Fibroblast of the aortic adventitia (primary cell): ENCODE measurements at regions not wholly inside any gene's neighbourhood (a gene's known extent, or its start where the extent isn't known, plus 50 kb on each side); places are given as distances from the start of the nearest gene placed in this dataset.

ENCODE experiments used
- DNase-seq: peaks from one replicate; pipeline ENCODE4 v3.0.0-alpha.2; 2010; ENCODE audit warnings: low read depth
- H3K4me3 ChIP-seq: 2 replicates; pipeline ENCODE4 v1.5.1; 2011; ENCODE audit warnings: low read depth, mild to moderate bottlenecking, control low read depth, low read length, moderate library complexity
- TF ChIP-seq, protein P1 (sequence below): IDR thresholded peaks from 2 replicates; pipeline ENCODE4 v1.5.1; 2011; ENCODE audit warnings: mild to moderate bottlenecking, low read length, control low read depth, inconsistent platforms; ENCODE audit not compliant: insufficient read depth

DNA sequence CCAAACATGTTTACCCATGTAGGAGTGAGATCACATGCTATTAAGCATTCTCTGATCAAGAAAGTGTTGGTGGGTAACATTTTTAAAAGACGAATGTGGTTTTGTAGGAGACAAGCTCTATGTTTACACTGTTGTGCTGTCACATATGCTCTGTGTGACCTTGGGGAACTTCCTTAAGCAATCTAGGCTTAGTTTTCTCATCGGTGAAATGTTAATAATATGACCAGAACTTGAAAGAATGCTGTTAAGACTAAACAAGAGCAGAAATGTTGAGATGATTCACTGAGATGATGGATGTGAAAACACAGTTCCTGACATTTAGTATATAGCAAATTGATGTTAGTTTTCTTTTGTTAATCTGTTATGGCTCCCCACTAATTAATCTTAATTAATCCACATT is 860.9 kb upstream of the CNTNAP5 start:
- TF ChIP-seq, protein P1, sequence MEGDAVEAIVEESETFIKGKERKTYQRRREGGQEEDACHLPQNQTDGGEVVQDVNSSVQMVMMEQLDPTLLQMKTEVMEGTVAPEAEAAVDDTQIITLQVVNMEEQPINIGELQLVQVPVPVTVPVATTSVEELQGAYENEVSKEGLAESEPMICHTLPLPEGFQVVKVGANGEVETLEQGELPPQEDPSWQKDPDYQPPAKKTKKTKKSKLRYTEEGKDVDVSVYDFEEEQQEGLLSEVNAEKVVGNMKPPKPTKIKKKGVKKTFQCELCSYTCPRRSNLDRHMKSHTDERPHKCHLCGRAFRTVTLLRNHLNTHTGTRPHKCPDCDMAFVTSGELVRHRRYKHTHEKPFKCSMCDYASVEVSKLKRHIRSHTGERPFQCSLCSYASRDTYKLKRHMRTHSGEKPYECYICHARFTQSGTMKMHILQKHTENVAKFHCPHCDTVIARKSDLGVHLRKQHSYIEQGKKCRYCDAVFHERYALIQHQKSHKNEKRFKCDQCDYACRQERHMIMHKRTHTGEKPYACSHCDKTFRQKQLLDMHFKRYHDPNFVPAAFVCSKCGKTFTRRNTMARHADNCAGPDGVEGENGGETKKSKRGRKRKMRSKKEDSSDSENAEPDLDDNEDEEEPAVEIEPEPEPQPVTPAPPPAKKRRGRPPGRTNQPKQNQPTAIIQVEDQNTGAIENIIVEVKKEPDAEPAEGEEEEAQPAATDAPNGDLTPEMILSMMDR = no peak
- DNase-seq = no peak
- no peak overlapping the region for H3K4me3 ChIP-seq

GRCh38 chr2:123165616-123166015 is 859.5 kb upstream of the CNTNAP5 start:
- TF ChIP-seq, protein P1 = no peak
- H3K4me3 ChIP-seq = no peak overlapping the region
- DNase-seq = no peak

DNA sequence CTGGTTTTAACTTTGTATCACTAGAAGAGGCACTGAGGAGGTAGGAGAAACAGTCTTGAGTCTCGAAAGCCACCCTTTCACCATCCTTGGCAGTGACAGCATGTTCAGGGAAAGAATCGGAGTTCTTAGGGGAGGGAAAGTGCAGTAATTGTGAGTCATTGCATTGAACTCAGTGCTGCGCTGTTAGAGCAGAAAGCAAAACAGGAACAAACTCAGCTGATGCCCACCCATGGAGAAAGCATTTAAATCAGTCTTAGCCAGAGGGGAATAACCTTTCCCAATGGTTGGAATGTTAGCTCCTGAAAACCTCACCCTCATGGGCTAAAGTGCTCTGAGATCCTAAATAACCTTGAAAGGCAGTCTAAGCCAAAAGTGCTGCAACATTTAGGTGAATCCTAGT is 845.6 kb upstream of the CNTNAP5 start:
- no peak overlapping the region for H3K4me3 ChIP-seq
- TF ChIP-seq, protein P1 = no peak
- DNase-seq = no peak

GRCh38 chr2:123195957-123196356 is 829.1 kb upstream of the CNTNAP5 start:
- TF ChIP-seq, protein P1 = no peak
- no peak overlapping the region for H3K4me3 ChIP-seq
- no peak for DNase-seq

GRCh38 chr2:123200035-123200434 is 825.1 kb upstream of the CNTNAP5 start:
- DNase-seq = no peak
- TF ChIP-seq, protein P1 = no peak

DNA sequence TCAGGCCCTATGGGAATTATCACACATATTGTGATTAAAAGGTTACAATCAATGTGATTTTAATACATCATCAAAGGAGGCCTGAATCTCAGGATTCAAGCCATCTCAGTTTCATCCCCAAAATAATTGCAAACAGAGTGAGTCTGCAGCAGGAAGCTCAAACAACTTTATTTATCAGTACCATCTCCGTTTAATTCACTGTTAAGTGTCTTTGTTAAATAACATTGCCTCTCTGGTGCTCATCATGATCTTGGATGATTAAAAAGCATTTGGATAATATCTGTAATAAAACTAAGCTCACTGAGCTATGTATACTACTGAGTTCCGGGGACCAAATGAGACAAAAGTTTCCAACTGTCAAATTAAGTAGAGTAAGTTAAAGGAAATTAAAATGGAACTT is 817.8 kb upstream of the CNTNAP5 start:
- no peak overlapping the region for H3K4me3 ChIP-seq
- no peak for DNase-seq
- TF ChIP-seq, protein P1 = no peak

More at GRCh38 chr2:123200035-123200434, 825.1 kb upstream of the CNTNAP5 start:
- no peak overlapping the region for H3K4me3 ChIP-seq

GRCh38 chr2:123209202-123209601 is 815.9 kb upstream of the CNTNAP5 start:
- TF ChIP-seq, protein P1 = no peak
- DNase-seq = no peak
- no peak overlapping the region for H3K4me3 ChIP-seq
